ENCODE measurements at regions not wholly inside any gene's neighbourhood (a gene's known extent, or its start where the extent isn't known, plus 50 kb on each side); places are given as distances from the start of the nearest gene placed in this dataset.

DNA sequence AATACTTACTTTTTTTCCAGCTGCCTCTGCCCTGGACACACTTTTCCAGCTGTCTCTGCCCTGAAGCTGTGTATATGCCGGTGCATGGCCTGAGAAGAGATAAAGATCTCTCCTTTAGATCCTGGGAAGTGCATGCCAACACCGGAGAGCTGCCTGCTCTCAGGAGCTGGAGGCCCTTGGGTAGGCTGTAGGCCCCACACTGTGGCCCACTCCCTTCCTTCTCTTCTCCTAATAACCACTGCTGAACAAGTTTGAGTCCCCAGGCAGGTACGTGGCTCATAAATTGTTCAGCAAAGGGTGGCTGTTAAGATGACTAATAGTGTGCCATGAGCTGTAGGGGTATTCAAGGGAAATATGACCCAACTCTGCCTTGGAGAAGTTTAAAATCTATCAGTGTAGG is 102.5 kb downstream of the CD24 start:
- Histone ChIP-seq H4K8ac (ENCODE audit: low read depth, low read length) (no peak overlapping the region), H3K79me2 (ENCODE audit: control insufficient read depth, insufficient read depth, low read length, poor library complexity) (no peaks in the 10 kb centered on the region), H3K27me3 (ENCODE audit: insufficient read depth, low read length) (no peaks in the 10 kb centered on the region), H2BK12ac (ENCODE audit: low read length) (no peak overlapping the region), H4K91ac (ENCODE audit: low read depth, low read length) (no peak overlapping the region), H2BK5ac (ENCODE audit: low read depth, low read length, poor library complexity) (no peak overlapping the region), H3K23ac (ENCODE audit: low read length) (no peak overlapping the region), H2BK120ac (ENCODE audit: insufficient read depth, low read length, poor library complexity) (no peak overlapping the region), H3K18ac (ENCODE audit: low read length) (no peak overlapping the region), H2AK5ac (ENCODE audit: low read length) (no peak overlapping the region), H3K4me3 (ENCODE audit: low read depth, low read length) (no peak overlapping the region), H2AFZ (ENCODE audit: insufficient read depth, low read length, poor library complexity) (no peak overlapping the region), H3K27ac (ENCODE audit: low read depth, low read length) (peak overlapping the region; percentile 80), H3K79me1 (ENCODE audit: low read length) (peaks cover 6% of the 10 kb centered on the region), H3K14ac (ENCODE audit: low read length) (no peak overlapping the region), H3K4ac (ENCODE audit: low read depth, low read length) (no peak overlapping the region), H3K4me1 (ENCODE audit: control insufficient read depth in 1 of 2, insufficient read depth in 2 of 2, low read length in 2 of 2) (peaks cover 0 to 13% of the 10 kb centered on the region in 2 experiments), H3K36me3 (ENCODE audit: control insufficient read depth in 1 of 2, insufficient read depth in 2 of 2, low read length in 2 of 2) (no peaks in the 10 kb centered on the region), H3K9me3 (ENCODE audit: insufficient read depth, low read depth, low read length) (peaks cover 6% of the 10 kb centered on the region), H3K9ac (ENCODE audit: low read length) (no peak overlapping the region), H4K12ac (ENCODE audit: low read depth, low read length) (no peak overlapping the region), H3K4me2 (ENCODE audit: low read length) (no peak overlapping the region)
- DNase-seq = peak; percentile 42 to 54
- WGBS (ENCODE audit: extremely low coverage, insufficient coverage, insufficient read length) = no CpG with 5 or more reads among the region's 3 CpGs

GRCh38 chr6:106870824-106871717 is 103.5 kb downstream of the CD24 start:
- no peak overlapping the region for H4K12ac ChIP-seq (ENCODE audit: low read depth, low read length)
- no peaks in the 10 kb centered on the region for H3K79me2 ChIP-seq (ENCODE audit: control insufficient read depth, insufficient read depth, low read length, poor library complexity)
- H3K4me3 ChIP-seq (ENCODE audit: low read depth, low read length) = no peak overlapping the region
- H3K27ac ChIP-seq (ENCODE audit: low read depth, low read length) = peak overlapping the region; percentile 80
- peak overlapping the region; percentile 69 for H2BK12ac ChIP-seq (ENCODE audit: low read length)
- peaks cover 0 to 16% of the 10 kb centered on the region in 2 experiments for H3K4me1 ChIP-seq (ENCODE audit: control insufficient read depth in 1 of 2, insufficient read depth in 2 of 2, low read length in 2 of 2)
- no peak overlapping the region for H2AFZ ChIP-seq (ENCODE audit: insufficient read depth, low read length, poor library complexity)
- no peak for DNase-seq
- peak overlapping the region; percentile 76 for H3K14ac ChIP-seq (ENCODE audit: low read length)
- H3K18ac ChIP-seq (ENCODE audit: low read length) = no peak overlapping the region
- H3K23ac ChIP-seq (ENCODE audit: low read length) = no peak overlapping the region
- peaks cover 9% of the 10 kb centered on the region for H3K9me3 ChIP-seq (ENCODE audit: insufficient read depth, low read depth, low read length)
- peak overlapping the region; percentile 76 for H2BK5ac ChIP-seq (ENCODE audit: low read depth, low read length, poor library complexity)
- H2AK5ac ChIP-seq (ENCODE audit: low read length) = peak overlapping the region; percentile 1
- no peak overlapping the region for H3K4me2 ChIP-seq (ENCODE audit: low read length)
- no peaks in the 10 kb centered on the region for H3K36me3 ChIP-seq (ENCODE audit: control insufficient read depth in 1 of 2, insufficient read depth in 2 of 2, low read length in 2 of 2)
- H3K4ac ChIP-seq (ENCODE audit: low read depth, low read length) = no peak overlapping the region
- no CpG with 5 or more reads among the region's 3 CpGs for WGBS (ENCODE audit: extremely low coverage, insufficient coverage, insufficient read length)
- H3K9ac ChIP-seq (ENCODE audit: low read length) = no peak overlapping the region
- H4K8ac ChIP-seq (ENCODE audit: low read depth, low read length) = peak overlapping the region; percentile 36
- no peaks in the 10 kb centered on the region for H3K27me3 ChIP-seq (ENCODE audit: insufficient read depth, low read length)
- H3K79me1 ChIP-seq (ENCODE audit: low read length) = peaks cover 6% of the 10 kb centered on the region
- H4K91ac ChIP-seq (ENCODE audit: low read depth, low read length) = peak overlapping the region; percentile 64
- H2BK120ac ChIP-seq (ENCODE audit: insufficient read depth, low read length, poor library complexity) = peak overlapping the region; percentile 92

- Histone ChIP-seq H3K4ac (ENCODE audit: low read depth, low read length) (no peak overlapping the region), H2BK12ac (ENCODE audit: low read length) (no peak overlapping the region), H2BK5ac (ENCODE audit: low read depth, low read length, poor library complexity) (no peak overlapping the region), H3K23ac (ENCODE audit: low read length) (no peak overlapping the region), H3K4me2 (ENCODE audit: low read length) (no peak overlapping the region), H3K18ac (ENCODE audit: low read length) (no peak overlapping the region), H3K9me3 (ENCODE audit: insufficient read depth, low read depth, low read length) (peaks cover 5% of the 10 kb centered on the region), H4K8ac (ENCODE audit: low read depth, low read length) (no peak overlapping the region), H3K4me1 (ENCODE audit: control insufficient read depth in 1 of 2, insufficient read depth in 2 of 2, low read length in 2 of 2) (peaks cover 0 to 16% of the 10 kb centered on the region in 2 experiments), H4K91ac (ENCODE audit: low read depth, low read length) (no peak overlapping the region), H3K4me3 (ENCODE audit: low read depth, low read length) (no peak overlapping the region), H2AFZ (ENCODE audit: insufficient read depth, low read length, poor library complexity) (no peak overlapping the region), H3K79me2 (ENCODE audit: control insufficient read depth, insufficient read depth, low read length, poor library complexity) (no peaks in the 10 kb centered on the region), H3K14ac (ENCODE audit: low read length) (no peak overlapping the region), H4K12ac (ENCODE audit: low read depth, low read length) (no peak overlapping the region), H2AK5ac (ENCODE audit: low read length) (no peak overlapping the region), H3K27ac (ENCODE audit: low read depth, low read length) (peak overlapping the region; percentile 19), H3K27me3 (ENCODE audit: insufficient read depth, low read length) (no peaks in the 10 kb centered on the region), H3K9ac (ENCODE audit: low read length) (no peak overlapping the region), H3K79me1 (ENCODE audit: low read length) (peaks cover 6% of the 10 kb centered on the region), H2BK120ac (ENCODE audit: insufficient read depth, low read length, poor library complexity) (no peak overlapping the region), H3K36me3 (ENCODE audit: control insufficient read depth in 1 of 2, insufficient read depth in 2 of 2, low read length in 2 of 2) (no peaks in the 10 kb centered on the region)
- WGBS (ENCODE audit: extremely low coverage, insufficient coverage, insufficient read length) = no CpG with 5 or more reads among the region's 1 CpG
- peak; percentile 82 to 98 for DNase-seq
Observed at GRCh38 chr6:106870069-106870468, 104.5 kb downstream of the CD24 start.

GRCh38 chr6:106869203-106869602 is 105.3 kb downstream of the CD24 start:
- no peak for DNase-seq
- H4K91ac ChIP-seq (ENCODE audit: low read depth, low read length) = no peak overlapping the region
- no peak overlapping the region for H3K4me3 ChIP-seq (ENCODE audit: low read depth, low read length)
- H3K23ac ChIP-seq (ENCODE audit: low read length) = no peak overlapping the region
- no peak overlapping the region for H4K8ac ChIP-seq (ENCODE audit: low read depth, low read length)
- H3K27me3 ChIP-seq (ENCODE audit: insufficient read depth, low read length) = no peaks in the 10 kb centered on the region
- no CpG with 5 or more reads among the region's 5 CpGs for WGBS (ENCODE audit: extremely low coverage, insufficient coverage, insufficient read length)
- peak overlapping the region; percentile 19 for H3K27ac ChIP-seq (ENCODE audit: low read depth, low read length)
- no peak overlapping the region for H3K9ac ChIP-seq (ENCODE audit: low read length)
- no peak overlapping the region for H3K14ac ChIP-seq (ENCODE audit: low read length)
- H3K36me3 ChIP-seq (ENCODE audit: control insufficient read depth in 1 of 2, insufficient read depth in 2 of 2, low read length in 2 of 2) = no peaks in the 10 kb centered on the region
- no peak overlapping the region for H2AK5ac ChIP-seq (ENCODE audit: low read length)
- no peak overlapping the region for H2AFZ ChIP-seq (ENCODE audit: insufficient read depth, low read length, poor library complexity)
- H2BK12ac ChIP-seq (ENCODE audit: low read length) = no peak overlapping the region
- peaks cover 4% of the 10 kb centered on the region for H3K9me3 ChIP-seq (ENCODE audit: insufficient read depth, low read depth, low read length)
- H3K4me2 ChIP-seq (ENCODE audit: low read length) = no peak overlapping the region
- H2BK120ac ChIP-seq (ENCODE audit: insufficient read depth, low read length, poor library complexity) = no peak overlapping the region
- no peak overlapping the region for H2BK5ac ChIP-seq (ENCODE audit: low read depth, low read length, poor library complexity)
- H3K4me1 ChIP-seq (ENCODE audit: control insufficient read depth in 1 of 2, insufficient read depth in 2 of 2, low read length in 2 of 2) = peaks cover 0 to 16% of the 10 kb centered on the region in 2 experiments
- no peaks in the 10 kb centered on the region for H3K79me2 ChIP-seq (ENCODE audit: control insufficient read depth, insufficient read depth, low read length, poor library complexity)
- H3K4ac ChIP-seq (ENCODE audit: low read depth, low read length) = no peak overlapping the region
- no peak overlapping the region for H3K18ac ChIP-seq (ENCODE audit: low read length)
- H4K12ac ChIP-seq (ENCODE audit: low read depth, low read length) = no peak overlapping the region
- H3K79me1 ChIP-seq (ENCODE audit: low read length) = peaks cover 6% of the 10 kb centered on the region
